Suprapubic skin (tissue), 3 donors: ENCODE measurements at regions not wholly inside any gene's neighbourhood (a gene's known extent, or its start where the extent isn't known, plus 50 kb on each side); places are given as distances from the start of the nearest gene placed in this dataset.

Experiments used
- CTCF ChIP-seq, 2 donors: fragments of 200-600 bp in 1 of 2; fragments of 450-650 bp in 1 of 2; sonication (generic) in 1 of 2; IDR thresholded peaks; one replicate each; pipeline ENCODE4 v1.5.1; 2016 to 2019; ENCODE audit warnings: antibody characterized with exemption in 2 of 2, mild to moderate bottlenecking in 1 of 2, moderate library complexity in 1 of 2
- EP300 ChIP-seq: sonication (generic); formaldehyde crosslinking; IDR thresholded peaks from one replicate; pipeline ENCODE4 v1.6.1; 2017; ENCODE audit warnings: antibody characterized with exemption

- TF ChIP-seq CTCF (IDR thresholded peaks at IDR 0.05) = no peak
- TF ChIP-seq EP300 = no peak
Observed at GRCh38 chr6:4371207-4371921, 236.0 kb upstream of the ECI2 start.
